ENCODE measurements at regions not wholly inside any gene's neighbourhood (a gene's known extent, or its start where the extent isn't known, plus 50 kb on each side); places are given as distances from the start of the nearest gene placed in this dataset.
"Not testable (repeated sequence)": the region's sequence is repeated elsewhere in the genome, so short reads cannot be mapped to it uniquely, and the experiment has no call there.

DNA sequence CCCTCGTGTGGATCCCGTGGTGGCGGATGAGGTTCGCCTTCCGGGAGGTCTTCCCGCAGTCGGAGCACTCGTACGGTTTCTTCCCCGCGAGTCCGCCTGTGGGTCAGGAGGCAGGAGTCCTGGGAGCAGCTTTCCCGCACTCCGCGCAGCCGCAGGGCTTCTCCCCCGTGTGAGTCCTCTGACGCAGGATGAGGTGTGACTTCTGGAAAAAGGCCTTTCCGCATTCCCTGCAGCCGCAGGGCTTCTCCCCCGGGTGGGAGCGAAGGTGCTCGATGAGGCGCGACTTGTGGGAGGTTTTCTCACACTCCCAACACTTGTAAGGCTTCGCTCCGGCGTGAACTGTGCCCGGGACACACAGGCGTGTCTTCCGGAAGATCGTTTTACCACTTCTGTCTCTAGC, 68.8 kb upstream of the WIPI2 start:
- H3K27ac Mint-ChIP-seq; ATAC-seq (ENCODE audit: low read depth in 2 of 2); H3K4me3 Mint-ChIP-seq; H3K36me3 Mint-ChIP-seq; DNase-seq; H3K9me3 Mint-ChIP-seq; H3K4me1 Mint-ChIP-seq: not testable (repeated sequence)
- H3K27me3 Mint-ChIP-seq, result peaks cover 0 to 22% (median 9%) of the 10 kb centered on the region in 3 donors

DNA sequence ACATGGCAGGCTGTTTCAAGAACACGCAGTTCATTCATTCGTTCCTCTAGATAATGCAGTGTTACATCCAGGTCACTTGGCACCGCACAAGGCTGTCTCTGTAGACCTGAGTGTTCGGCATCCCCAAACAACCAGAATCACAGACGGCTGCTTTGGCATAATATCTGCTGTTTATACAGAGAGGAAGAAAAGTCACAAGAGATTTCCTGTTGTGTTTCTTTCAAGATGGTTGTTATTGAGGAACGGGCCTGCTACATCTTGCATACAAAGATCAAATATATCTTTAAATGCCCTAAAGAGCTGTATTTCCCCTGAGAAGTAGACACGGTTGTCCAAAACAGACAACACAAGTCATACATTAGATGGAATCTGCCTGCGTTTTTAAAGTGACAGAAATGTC, 58.8 kb upstream of the WIPI2 start:
- DNase-seq; H3K4me1 Mint-ChIP-seq; ATAC-seq (ENCODE audit: low read depth in 2 of 2); H3K9me3 Mint-ChIP-seq; H3K27me3 Mint-ChIP-seq; H3K4me3 Mint-ChIP-seq; H3K36me3 Mint-ChIP-seq; H3K27ac Mint-ChIP-seq: not testable (repeated sequence)

DNA sequence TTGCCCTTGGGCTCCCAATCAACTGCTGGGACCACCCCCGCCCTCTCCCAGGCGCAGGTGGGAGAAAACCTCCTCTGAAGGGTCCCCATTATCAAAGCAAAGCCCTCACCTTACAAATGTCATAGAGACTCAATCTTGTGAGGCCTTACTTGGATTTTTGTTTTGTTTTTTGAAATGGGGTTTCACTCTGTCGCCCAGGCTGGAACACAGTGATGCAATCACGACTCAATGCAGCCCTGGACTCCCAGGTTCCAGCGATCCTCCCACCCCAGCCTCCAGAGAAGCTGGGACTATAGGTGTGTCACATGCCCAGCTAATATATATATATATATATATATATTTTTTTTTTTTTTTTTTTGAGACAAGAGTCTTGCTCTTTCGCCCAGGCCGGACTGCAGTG, 57.5 kb upstream of the WIPI2 start:
- Mint-ChIP-seq H3K27ac (peak overlapping the region in 1 of 6 donors; percentile 44), H3K4me3 (no peak overlapping the region), H3K36me3 (no peaks in the 10 kb centered on the region), H3K27me3 (peaks cover 0 to 8% (median 0%) of the 10 kb centered on the region in 3 donors), H3K9me3 (no peaks in the 10 kb centered on the region), H3K4me1 (peaks cover 0 to 10% (median 0%) of the 10 kb centered on the region in 3 donors)
- no peak for ATAC-seq (ENCODE audit: low read depth in 2 of 2)
- DNase-seq, result no peak

DNA sequence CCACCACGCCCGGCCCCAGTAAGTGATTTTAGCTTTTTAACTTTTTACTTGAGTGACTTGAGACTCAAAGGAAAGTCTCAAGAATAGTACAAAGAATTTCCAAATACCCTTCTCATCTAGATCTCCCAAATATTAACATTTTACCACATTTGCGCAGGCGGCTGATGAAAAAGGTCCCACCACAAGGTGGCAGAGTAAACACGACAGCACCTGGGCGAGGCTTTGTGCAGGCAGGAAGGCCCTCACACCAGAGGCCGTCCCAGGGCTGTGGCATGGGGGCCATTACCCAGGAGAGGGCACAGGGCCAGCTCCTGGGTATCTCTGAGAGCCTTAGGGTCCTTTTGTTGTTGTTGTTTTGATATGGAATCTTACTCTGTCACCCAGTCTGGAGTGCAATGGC, 50.0 kb upstream of the WIPI2 start:
- no peak overlapping the region for H3K4me3 Mint-ChIP-seq
- no peak for ATAC-seq (ENCODE audit: low read depth in 2 of 2)
- H3K27me3 Mint-ChIP-seq, result no peaks in the 10 kb centered on the region
- H3K27ac Mint-ChIP-seq, result peak overlapping the region in 2 of 6 donors; percentile 24 to 90
- H3K4me1 Mint-ChIP-seq, result peaks cover 12 to 14% (median 13%) of the 10 kb centered on the region in 3 donors
- no peaks in the 10 kb centered on the region for H3K36me3 Mint-ChIP-seq
- H3K9me3 Mint-ChIP-seq, result no peaks in the 10 kb centered on the region
- no peak for DNase-seq
